HG02973 (cell line): ENCODE measurements at regions not wholly inside any gene's neighbourhood (a gene's known extent, or its start where the extent isn't known, plus 50 kb on each side); places are given as distances from the start of the nearest gene placed in this dataset.

Experiments
- ATAC-seq: cut with Tn5 transposase; IDR thresholded peaks from one replicate; pipeline ENCODE4 v1.9.1; 2021; ENCODE audit warnings: moderate library complexity; ENCODE audit not compliant: unreplicated experiment

DNA sequence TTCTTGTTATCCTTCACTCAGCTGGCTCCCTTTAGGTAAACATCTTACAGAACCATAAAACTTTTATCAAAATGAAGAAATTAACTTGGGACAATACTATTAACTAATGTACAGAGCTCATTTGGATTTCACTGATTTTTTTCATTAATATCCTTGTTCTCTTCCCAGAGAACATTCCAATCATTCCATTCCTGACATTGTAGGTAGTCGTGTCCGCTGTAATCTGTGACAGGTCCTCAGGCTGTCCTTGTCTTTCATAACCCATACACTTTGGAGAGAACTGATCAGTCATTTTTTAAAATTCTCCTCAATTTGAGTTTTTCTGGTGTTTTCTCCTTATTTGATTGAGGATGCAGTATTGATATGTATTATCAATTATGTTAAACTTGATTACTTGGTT lies 916.8 kb downstream of the GALC start:
- ATAC-seq: no peak

DNA sequence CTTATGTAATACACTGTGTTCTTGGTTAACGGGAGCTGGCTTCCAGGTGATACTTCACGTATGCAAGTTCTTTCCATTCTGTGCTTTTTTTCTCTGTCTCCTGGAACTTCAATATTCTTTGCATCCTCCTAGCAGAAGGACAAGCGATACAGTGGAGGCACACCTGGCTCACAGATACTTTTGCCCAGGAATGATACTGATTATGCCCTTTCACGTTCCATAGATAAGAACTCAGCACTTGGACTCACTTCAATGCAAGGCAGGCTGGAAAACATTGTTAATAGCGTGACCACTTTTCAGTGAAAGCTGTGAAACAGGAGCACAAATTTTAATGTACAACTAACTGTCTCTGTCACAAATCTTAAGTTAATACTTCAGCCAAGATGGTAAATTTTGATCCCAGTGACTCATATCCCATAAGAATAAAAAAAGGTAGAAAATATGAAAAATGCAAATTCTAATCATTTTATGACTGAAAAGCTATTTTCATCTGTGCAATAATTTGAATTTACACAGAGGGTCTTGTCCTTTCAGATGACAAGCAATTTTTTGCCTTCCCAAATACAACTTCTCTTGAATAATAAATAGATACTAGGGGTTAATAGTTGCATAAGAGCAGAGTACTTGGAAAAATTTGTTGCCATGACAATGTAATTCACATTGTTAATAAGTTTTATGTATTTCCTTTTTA lies 919.0 kb downstream of the GALC start:
- no peak for ATAC-seq

DNA sequence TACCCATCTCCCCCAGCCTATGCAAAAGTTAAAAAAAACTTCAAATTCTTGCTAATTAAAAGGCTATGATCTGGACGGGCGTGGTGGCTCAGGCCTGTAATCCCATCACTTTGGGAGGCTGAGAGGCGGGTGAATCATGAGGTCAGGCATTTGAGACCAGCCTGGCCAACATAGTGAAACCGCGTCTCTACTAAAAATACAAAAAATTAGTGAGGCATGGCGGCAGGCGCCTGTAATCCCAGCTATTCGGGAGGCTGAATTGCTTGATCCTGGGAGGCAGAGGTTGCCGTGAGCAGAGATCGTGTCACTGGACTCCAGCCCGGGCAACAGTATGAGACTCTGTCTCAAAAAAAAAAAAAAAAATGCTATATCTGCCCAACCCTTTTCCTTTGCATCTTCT lies 925.4 kb downstream of the GALC start:
- no peak for ATAC-seq

DNA sequence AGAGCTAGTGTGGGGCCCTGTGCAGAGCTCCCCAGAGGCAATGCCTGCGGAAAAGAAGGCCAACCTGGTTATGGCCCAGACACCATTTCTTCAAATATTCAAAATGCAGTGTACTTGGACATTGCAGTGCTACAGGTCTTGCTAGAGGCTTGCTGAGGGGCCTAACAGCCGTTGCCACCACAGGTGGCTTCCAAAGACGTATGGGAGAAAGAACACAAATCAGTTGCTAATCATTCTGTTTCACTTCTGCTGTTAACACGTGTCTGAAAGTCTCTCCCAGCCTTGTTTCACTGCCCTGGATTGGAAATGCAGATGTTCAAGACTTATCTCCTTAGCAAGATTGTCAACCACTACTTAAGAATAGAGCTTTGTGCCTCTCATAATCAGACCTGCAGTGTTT lies 925.9 kb downstream of the GALC start:
- ATAC-seq: no peak

DNA sequence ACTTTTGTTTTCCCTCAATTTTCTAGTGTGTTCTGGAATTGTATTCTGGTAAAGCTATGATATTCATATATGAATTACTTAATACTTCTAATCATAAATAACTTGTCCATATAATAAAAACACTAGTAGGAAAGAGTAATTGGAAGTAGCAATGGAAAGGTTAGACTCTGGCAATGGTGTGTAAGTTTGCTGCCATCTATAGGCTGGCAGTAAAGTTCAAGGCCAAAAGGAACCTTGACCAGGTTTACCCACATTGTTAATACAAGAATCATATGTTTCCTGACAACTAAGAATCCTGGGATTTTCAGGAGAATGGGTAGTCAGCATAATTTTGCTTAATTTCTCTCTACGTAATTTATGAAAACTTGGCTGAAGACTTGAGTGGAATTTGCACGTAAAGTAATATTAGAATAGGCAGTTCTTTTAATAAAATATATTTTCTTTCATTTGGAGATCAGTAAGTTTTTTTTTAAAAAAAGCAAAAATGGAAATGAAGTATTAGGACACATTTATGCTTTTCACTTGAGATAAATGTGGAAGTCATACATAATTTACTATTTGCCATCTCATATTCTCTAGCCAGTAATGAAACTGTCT lies 926.7 kb downstream of the GALC start:
- no peak for ATAC-seq

DNA sequence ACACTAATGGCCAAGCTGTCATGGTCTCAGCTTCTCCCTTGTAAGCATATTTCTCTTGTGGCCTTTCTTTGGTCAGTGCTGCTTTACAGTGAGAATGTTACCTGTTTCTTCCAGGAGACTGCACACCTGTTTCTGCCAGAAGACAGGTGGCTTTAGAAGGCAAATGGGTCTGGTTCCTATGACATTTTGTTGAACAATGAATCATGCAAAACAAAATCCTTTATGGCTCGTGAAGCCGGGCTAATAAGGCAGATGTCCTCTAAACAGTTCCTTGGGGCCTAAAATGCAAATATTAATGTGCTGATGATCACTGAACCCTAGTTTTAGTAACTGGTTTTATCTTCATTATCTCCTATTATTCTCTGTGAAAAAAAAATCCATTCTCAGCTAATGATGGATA lies 927.6 kb downstream of the GALC start:
- no peak for ATAC-seq

DNA sequence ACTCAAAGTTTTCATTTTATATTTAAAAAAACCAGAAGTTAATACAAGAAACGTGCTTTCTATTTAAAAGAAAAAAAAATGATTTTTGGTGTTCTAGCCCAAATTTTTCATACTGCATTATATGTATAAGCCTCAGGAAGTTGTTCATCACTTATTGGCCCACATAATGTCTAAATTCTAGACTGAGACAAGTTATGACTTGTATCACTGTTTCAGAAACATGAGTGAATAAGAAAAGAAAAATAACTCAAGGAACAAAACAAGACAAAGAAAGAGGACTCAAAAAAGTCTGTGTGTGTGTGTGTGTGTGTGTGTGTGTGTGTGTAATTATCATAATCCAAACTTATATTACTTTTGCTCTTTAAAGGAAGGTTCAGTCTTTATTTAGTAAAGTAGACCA lies 929.8 kb downstream of the GALC start:
- ATAC-seq: no peak

DNA sequence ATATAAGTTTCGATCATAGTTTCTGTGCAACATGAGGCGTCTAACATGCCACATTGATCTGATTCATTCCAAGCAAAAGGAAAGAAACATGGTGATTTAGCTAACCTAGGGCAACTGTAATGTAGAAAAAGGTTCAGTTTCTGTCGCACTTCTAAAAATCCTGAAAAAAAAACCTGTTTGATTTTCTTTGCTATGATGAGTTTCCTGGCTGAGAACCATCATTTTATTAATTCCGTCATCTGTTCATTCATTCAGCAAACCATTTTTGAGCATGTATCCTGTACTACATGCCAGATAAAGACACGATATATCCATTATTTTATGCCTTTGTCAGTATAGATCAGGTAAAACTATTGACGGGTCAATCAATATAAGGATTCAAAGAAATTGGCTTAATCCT lies 932.6 kb downstream of the GALC start:
- no peak for ATAC-seq

DNA sequence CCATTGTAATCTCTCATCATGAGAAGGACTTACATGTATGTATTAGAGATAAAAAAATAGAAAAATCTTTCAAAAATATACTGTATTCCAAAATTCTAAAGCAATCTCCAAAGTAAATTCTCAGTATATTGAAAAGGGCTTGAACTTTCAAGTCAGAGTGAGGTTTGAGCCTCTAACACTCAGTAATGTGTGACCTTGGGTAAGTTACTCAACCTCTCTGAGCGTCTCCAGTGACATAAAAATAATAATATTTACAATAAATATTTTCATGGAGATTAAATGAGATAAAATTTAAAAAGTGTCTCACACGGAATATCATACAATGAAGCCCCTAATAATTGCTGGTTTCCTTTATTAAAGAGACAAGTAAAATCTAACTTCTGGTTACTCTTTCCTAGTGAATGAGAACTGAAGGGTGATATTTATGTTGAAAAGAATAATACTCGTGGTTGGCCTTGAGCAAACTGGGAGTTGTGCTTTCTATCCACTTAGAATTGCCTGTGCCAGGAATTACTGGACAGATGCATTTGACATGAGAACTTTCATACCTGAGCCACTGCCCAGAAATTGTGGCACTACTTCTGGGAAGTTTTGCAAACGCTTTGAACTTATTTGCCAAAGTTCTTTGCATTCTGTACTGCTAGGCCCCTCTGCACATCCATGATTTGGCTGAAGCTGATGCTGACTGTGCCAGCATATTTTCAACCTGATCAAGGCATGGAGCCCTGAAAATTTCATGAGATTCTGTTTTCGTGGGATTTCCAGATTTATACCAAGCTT lies 933.7 kb downstream of the GALC start:
- no peak for ATAC-seq

DNA sequence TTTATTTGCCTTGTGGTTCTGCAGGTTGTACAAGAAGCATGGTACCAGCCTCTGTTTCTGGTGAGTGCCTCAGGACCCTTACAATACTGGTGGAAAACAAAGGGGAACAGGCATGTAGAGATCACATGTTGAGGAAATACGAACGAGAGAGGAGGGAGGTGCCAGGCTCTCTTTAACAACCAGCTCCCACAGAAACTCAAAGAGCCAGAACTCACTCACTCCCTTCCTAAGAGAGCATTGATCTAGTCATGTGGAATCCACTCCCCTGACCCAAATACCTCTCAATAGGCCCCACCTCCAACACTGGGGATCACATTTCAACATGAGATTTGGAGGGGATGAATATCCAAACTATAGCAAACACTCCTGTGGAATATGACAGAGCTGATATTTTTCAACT lies 938.0 kb downstream of the GALC start:
- no peak for ATAC-seq

DNA sequence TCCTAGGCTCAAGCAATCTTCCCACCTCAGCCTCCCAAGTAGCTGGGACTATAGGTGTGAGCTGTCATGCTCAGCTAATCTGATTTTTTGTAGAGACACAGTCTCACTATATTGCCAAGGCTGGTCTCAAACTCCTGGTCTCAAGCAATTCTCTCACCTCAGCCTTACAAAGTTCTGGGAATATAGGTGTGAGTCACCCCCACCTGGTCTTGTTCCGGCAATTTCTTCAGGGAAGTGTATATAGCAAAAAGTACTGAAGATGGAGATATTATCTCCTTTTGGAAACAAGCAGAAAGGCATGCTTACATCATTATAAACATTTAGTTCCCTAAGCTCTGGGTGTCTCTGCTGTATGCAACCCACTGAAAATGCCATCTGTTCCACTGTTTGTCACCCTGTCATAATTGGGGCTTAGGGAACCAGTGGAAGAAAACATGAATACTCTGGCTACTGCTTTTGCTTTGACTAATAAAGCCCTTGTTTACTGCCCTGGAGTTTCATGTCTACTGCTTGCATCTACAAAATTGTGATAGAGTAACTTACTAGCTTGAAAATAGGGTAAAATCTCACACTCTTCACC lies 940.2 kb downstream of the GALC start:
- ATAC-seq: no peak

DNA sequence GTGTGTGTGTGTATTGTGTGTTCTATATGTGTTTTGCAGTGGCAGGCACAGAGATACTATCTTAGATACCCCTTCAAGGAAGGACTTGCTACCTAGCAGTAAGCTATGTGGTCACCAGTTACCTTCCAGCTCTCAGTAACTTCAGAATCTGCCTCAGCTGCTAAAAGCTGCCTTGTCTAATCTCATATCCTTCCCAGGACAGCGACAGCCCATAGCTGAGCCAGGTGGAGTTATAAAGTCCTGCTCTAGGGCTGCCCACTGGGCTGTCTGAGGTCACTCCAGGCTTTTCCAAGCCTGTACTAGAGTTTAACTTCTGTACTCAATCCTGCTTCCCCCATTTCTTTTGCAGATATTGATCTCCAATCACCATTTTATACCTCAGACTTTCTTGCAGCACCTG lies 942.6 kb downstream of the GALC start:
- ATAC-seq: no peak

DNA sequence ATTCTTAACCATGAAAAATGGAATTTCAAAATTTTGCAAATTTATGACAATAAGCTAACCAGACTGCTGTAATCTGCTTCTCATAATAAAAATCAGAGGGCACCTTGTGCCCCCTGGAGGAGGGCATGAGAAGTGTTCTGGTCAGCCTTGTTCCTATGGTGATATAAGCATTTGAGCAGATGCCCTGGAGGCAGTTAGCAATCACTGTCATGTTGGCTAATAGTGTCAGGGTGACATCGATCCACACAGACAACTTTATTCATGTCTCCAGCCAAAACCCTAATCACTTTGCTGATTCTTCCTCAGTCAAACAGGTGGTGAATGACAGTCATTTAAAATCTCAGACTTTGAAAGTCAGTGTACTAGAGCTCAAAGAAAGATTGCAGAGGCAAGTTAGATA lies 943.0 kb downstream of the GALC start:
- ATAC-seq: no peak

DNA sequence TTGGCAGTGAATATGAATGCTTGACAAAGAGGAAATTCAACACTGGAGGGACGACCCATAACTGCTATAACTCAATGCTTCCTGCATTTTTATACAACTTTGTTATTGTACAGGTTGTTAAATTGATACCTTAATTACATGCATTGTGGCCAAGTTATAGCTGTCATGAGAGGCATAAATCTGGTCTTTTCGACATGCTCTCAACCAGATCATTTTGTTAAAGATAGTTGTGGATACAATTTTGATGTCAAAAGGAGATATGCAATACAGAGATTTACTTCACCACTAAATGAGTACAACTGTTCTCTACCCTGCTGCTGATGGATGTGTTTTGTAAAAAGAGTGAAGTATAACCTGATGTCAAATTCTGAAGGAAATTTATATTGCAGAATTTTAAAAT lies 946.0 kb downstream of the GALC start:
- no peak for ATAC-seq

DNA sequence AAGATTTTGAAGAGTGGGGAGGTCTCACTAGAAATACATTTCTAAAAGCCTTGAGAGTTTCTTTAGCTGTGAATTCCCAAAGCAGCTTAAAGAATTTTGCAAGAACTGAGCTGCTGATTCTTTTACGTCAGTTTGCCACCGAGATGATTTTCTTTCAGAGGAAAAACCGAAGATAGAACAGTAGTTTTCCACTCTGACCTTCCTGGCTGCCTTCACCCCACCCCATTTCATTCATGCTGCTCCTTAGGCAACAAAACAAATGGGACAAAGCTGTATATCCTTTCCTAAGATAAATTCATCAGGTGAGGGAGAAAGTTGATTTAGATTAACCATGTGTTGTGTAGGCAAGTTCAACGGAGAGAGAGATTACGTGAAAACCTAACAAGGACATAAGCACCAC lies 947.0 kb downstream of the GALC start:
- ATAC-seq: no peak

DNA sequence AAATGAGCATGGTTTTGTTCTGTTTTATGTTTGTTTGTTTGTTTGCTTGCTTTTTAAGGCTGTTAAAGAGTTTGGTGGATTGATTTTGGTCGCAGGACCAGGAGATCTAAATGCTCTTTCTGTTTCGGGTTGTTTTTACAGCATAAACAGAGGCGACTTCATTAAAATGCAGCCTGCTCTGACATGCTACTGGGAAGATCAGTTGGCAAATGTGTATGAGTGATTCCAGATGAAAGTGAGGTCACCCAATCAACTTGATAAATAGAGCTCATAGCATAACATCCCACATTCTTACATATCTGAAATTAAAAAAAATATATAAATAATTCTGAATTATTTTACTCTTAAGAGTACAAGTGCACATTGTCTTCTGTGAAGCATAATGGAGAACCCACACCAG lies 947.7 kb downstream of the GALC start:
- ATAC-seq: no peak

DNA sequence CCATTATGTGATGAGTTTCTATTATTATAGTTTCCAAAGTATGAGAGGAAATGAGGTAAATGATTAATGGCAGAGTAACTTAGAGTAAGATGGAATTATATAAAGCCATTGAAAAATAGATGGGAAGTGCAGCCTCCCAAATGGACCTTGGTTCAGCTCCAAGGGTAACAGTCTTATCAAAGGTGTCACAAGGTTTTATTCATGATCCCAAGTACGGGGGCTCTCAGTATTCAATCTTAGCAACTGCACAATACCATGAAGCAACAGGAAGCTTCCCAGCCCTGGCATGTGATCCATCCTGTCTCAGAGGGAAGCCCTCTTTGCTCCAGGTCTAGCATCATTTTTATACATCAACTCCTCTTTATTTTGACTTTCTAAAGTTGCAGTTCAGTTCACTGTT lies 948.2 kb downstream of the GALC start:
- ATAC-seq: no peak

DNA sequence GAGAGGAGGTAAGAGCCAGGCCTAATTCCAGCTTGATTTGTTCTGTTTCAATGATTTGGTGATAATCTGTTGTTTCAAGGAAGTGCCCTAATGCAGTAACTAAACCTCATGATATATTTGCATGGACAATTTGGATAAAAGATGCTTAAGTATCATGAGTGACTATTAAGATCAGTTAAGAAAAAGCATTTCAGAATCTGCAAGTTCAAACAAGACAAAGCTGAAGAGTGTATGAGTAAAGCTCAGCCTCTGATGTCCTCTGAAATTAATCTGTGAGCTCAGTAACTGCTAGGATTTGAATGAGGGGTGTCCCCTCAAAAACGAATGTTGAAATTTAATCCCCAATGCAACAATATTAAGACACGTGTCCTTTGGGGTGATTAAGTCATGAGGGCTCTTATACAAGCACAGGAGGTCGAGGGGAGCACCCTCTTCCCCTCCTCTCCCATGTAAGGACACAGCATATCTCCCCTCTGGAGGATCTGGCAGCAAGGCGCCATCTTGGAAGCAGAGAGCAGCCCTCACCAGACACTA lies 949.2 kb downstream of the GALC start:
- ATAC-seq: no peak

DNA sequence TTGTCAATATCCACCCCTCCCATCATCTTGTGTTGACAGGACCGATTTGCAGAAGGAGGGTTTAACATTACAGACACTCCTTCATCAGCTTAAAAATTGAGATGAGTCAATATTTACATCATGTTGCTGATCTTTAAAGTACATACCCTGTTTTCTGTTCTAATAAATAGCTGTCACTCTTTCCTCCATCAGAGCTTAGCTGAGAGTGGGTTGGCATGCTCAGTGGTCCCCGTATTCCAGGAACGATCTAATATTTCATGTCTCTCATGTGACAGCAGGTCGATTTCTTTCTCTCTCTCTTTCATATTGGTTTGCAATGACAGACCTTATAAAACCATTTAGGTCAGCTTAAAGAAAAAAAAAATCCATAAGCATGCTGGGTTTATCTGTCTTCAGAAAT lies 950.6 kb downstream of the GALC start:
- no peak for ATAC-seq

DNA sequence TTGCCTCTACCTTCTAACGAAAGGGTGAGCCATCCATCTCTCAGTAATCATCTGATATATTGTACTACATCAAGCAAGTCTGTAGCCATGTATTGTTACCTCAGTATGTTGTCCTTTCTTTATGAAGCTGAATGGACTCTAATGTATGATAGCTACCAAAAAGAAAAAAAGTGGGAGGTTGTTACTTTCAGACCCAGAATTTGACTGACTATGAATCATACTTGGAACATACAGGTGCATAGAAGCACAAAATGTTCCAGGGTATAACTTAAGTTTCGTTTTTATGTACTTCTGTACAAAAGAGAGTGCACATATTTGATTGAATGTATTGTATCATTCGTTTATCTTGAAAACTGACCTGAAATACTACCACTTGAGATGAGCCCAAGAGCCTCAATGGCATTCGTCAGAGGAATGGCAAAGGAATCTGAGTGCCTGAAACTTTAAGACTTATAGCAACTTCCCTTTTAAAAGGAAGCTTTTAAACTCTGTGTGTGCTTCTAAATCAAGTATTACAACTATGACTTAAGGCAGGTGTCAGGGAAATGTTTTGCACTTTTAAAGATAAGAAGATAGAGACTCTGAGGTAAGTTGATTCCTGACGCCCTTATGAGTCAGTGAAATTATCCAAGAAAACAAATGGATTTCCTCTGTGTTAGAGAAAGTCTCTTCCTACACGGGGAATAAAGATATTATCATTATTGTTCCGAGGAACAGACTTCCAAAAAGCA lies 951.5 kb downstream of the GALC start:
- no peak for ATAC-seq

DNA sequence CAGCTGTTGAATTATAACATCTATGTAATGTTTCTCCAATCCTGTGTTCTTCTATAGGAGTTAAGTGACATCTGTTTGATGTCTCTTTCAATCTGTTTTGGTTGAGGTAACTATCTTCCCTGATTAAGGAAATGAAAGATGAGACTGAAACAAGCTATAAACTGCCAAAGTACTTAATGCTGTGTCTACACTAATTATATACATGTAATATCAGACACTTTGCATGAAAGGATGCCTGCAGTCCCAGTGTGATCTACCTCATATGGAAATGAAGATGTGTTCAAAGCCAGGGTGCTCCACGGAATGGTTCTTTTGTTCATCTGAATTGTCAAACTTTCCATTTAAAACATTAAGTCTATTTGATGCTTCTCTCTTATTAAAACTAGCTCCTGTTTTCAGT lies 958.3 kb downstream of the GALC start:
- ATAC-seq: no peak
